ENCODE measurements at regions not wholly inside any gene's neighbourhood (a gene's known extent, or its start where the extent isn't known, plus 50 kb on each side); places are given as distances from the start of the nearest gene placed in this dataset.

DNA sequence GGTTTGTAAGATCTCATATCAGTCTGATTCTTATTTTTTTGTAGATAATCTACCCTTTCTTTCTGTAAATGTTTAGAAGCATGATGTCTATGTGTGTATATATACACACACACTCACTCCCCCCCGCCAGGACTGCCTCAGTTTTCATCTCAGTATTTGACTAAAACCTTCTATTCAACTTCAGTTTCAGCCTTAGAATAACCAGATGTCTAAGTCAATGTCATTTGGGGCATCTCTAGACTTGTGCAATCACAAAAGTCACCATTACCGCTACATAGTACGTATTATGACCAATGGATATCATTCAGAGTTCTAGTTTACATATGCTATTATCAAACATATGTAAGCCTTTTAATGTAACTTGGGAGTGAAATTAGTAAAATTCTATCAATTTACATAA, 53.3 kb upstream of the BOLA1 start:
- intact Hi-C loops (cut with micrococcal nuclease; ENCODE audit: unreplicated experiment) (no loop called here), in situ Hi-C loops (cut with MboI) (no loop called here)
- CTCF ChIA-PET = interaction anchor here (1.0 kb wide), 1 partner anchor 42 kb away, joined by 3 read pairs; a partner anchor contains a TSS
- no peak for ATAC-seq
- SMC1A ChIA-PET (ENCODE audit: uncharacterized antibody, unreplicated experiment) = interaction anchor here (1.0 kb wide), 1 partner anchor 42 kb away, joined by 3 read pairs; a partner anchor contains a TSS
- no peaks in the 10 kb centered on the region for H4K20me1 ChIP-seq (ENCODE audit: control insufficient read depth, insufficient read depth)
- no peak overlapping the region for H2AFZ ChIP-seq (ENCODE audit: control insufficient read depth, low read depth, low read length)
- H3K4me3 ChIP-seq = peak overlapping the region; percentile 47; the same call in 1 of the 2 replicates
- H3K27ac ChIP-seq (ENCODE audit: control insufficient read depth, insufficient read depth) = peak overlapping the region; percentile 90
- no peak for DNase-seq (ENCODE audit: low read depth, low spot score)
- peak overlapping the region; percentile 89 for H3K4me2 ChIP-seq (ENCODE audit: control insufficient read depth, insufficient read depth)
- peak overlapping the region; percentile 91; the same call in 1 of the 2 replicates for H3K9ac ChIP-seq (ENCODE audit: control insufficient read depth, insufficient read depth, low read length)
- peaks cover 69% of the 10 kb centered on the region for H3K79me2 ChIP-seq (ENCODE audit: control insufficient read depth, insufficient read depth, low read length)
- no peak for FAIRE-seq
- no TSS peak for BruUV-seq (replicated peaks)
- peaks cover 21% of the 10 kb centered on the region for H3K4me1 ChIP-seq (ENCODE audit: control insufficient read depth, insufficient read depth, low read length)
- no peaks in the 10 kb centered on the region for H3K9me3 ChIP-seq (replicated peaks; ENCODE audit: control insufficient read depth, insufficient read depth, low read length)
- 39% methylated on average over 3 of the region's 3 CpGs for WGBS (ENCODE audit: insufficient coverage, insufficient replicate concordance, low lambda C conversion rate, missing lambda C conversion rate)
- TF ChIP-seq POLR2AphosphoS5 (IDR thresholded peaks at IDR 0.05; ENCODE audit: low read length) (no peak), TBL1XR1 (IDR thresholded peaks at IDR 0.05; ENCODE audit: low read depth, low read length) (no peak), CHD1 (IDR thresholded peaks at IDR 0.05; ENCODE audit: low read depth, low read length) (no peak)
- TF ChIP-seq, protein P1, sequence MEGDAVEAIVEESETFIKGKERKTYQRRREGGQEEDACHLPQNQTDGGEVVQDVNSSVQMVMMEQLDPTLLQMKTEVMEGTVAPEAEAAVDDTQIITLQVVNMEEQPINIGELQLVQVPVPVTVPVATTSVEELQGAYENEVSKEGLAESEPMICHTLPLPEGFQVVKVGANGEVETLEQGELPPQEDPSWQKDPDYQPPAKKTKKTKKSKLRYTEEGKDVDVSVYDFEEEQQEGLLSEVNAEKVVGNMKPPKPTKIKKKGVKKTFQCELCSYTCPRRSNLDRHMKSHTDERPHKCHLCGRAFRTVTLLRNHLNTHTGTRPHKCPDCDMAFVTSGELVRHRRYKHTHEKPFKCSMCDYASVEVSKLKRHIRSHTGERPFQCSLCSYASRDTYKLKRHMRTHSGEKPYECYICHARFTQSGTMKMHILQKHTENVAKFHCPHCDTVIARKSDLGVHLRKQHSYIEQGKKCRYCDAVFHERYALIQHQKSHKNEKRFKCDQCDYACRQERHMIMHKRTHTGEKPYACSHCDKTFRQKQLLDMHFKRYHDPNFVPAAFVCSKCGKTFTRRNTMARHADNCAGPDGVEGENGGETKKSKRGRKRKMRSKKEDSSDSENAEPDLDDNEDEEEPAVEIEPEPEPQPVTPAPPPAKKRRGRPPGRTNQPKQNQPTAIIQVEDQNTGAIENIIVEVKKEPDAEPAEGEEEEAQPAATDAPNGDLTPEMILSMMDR (IDR thresholded peaks at IDR 0.05 in 2 of 3, conservative IDR thresholded peaks at IDR 0.05 in 1 of 3; ENCODE audit: control insufficient read depth in 2 of 3, extremely low read depth in 1 of 3, insufficient read depth in 1 of 3, low read depth in 3 of 3, low read length in 3 of 3) = no peak
- TF ChIP-seq, protein P2, sequence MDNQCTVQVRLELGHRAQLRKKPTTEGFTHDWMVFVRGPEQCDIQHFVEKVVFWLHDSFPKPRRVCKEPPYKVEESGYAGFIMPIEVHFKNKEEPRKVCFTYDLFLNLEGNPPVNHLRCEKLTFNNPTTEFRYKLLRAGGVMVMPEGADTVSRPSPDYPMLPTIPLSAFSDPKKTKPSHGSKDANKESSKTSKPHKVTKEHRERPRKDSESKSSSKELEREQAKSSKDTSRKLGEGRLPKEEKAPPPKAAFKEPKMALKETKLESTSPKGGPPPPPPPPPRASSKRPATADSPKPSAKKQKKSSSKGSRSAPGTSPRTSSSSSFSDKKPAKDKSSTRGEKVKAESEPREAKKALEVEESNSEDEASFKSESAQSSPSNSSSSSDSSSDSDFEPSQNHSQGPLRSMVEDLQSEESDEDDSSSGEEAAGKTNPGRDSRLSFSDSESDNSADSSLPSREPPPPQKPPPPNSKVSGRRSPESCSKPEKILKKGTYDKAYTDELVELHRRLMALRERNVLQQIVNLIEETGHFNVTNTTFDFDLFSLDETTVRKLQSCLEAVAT (IDR thresholded peaks at IDR 0.05) = peak; percentile 88
- H3K36me3 ChIP-seq (ENCODE audit: control insufficient read depth in 2 of 2, insufficient read depth in 2 of 2, low read length in 1 of 2) = no peaks in the 10 kb centered on the region; a peak in 2 of 4 replicates
- RAD21 ChIA-PET (ENCODE audit: unreplicated experiment) = interaction anchor here (1.0 kb wide), 1 partner anchor 42 kb away, joined by 4 read pairs; a partner anchor contains a TSS
- H3K27me3 ChIP-seq (replicated peaks in 1 of 2; ENCODE audit: control insufficient read depth in 2 of 2, insufficient read depth in 2 of 2, low read length in 1 of 2) = no peaks in the 10 kb centered on the region
- POLR2A ChIA-PET = interaction anchor here (1.0 to 3.1 kb wide), 3 partner anchors 38 to 315 kb away, joined by 4 to 57 read pairs (median 11); a partner anchor contains a TSS
